HCT116 (cell line): ENCODE measurements at regions not wholly inside any gene's neighbourhood (a gene's known extent, or its start where the extent isn't known, plus 50 kb on each side); places are given as distances from the start of the nearest gene placed in this dataset.

ENCODE experiments used
- ATAC-seq: fragments of 200-7000 bp; cut with Tn5 transposase; 2 replicates; pipeline ENCODE4 v1.9.1; 2020; ENCODE audit warnings: mild to moderate bottlenecking, moderate library complexity
- BruUV-seq: library from RNA; stranded (reverse); fragments of 400-500 nt; replicated peaks from 2 replicates; lab custom pipeline; 2021; lab: Mats Ljungman, UMichigan
- CTCF ChIA-PET: fragments of 300-600 bp; sonication (Branson Sonifier 250); formaldehyde crosslinking; loops from one replicate; lab custom pipeline; 2021; ENCODE audit warnings: antibody characterized with exemption; lab: Charles Lee
- POLR2A ChIA-PET: fragments of 300-600, 350-600 bp; sonication (Branson Sonifier 250); formaldehyde crosslinking; loops from one replicate; lab custom pipeline; 2021; ENCODE audit warnings: antibody characterized with exemption; lab: Charles Lee
- RAD21 ChIA-PET, 2 experiments: fragments of 300-600 bp; sonication (Branson Sonifier 250); formaldehyde crosslinking; loops; one replicate each; lab custom pipeline; 2023; ENCODE audit warnings: low total read pairs in 2 of 2; ENCODE audit not compliant: uncharacterized antibody in 2 of 2, unreplicated experiment in 2 of 2, low non-redundant PET in 1 of 2; lab: Charles Lee
- DNase-seq: peaks from one replicate; pipeline ENCODE4 v3.0.0-alpha.2; 2010; ENCODE audit warnings: low read depth, low spot score
- H2AFZ ChIP-seq: fragments of 200-600 bp; shearing (Covaris generic), sonication (generic); 2 replicates; pipeline ENCODE4 v1.6.1; 2017; ENCODE audit warnings: low read depth, mixed run types, mixed read lengths, antibody characterized with exemption, low read length; ENCODE audit not compliant: poor library complexity, severe bottlenecking
- H3K27ac ChIP-seq: 2 replicates; pipeline ENCODE4 v1.5.1; 2012; ENCODE audit warnings: low read depth, low read length
- H3K27me3 ChIP-seq: fragments of 200-600 bp; sonication (generic); 2 replicates; pipeline ENCODE4 v1.6.1; 2016; ENCODE audit warnings: mixed run types, low read length, mixed read lengths; ENCODE audit not compliant: insufficient read depth
- H3K36me3 ChIP-seq, 2 experiments: fragments of 200-500 bp in 1 of 2; fragments of 200-600 bp in 1 of 2; sonication (Bioruptor generic) in 1 of 2; sonication (generic) in 1 of 2; 2 replicates each; pipeline versions ENCODE4 v1.5.1 to v1.6.1; 2014 to 2016; ENCODE audit warnings: low read length in 2 of 2, inconsistent platforms in 1 of 2, mixed read lengths in 1 of 2, mixed run types in 1 of 2; ENCODE audit not compliant: insufficient read depth in 2 of 2, control insufficient read depth in 1 of 2
- H3K4me1 ChIP-seq, 2 experiments: fragments of 200-600 bp in 1 of 2; sonication (generic) in 1 of 2; 2 replicates each; pipeline versions ENCODE4 v1.5.1 to v1.6.1; 2012 to 2017; ENCODE audit warnings: low read length in 2 of 2, inconsistent platforms in 1 of 2, mild to moderate bottlenecking in 1 of 2, mixed read lengths in 1 of 2, mixed run types in 1 of 2, moderate library complexity in 1 of 2; ENCODE audit not compliant: insufficient read depth in 2 of 2, control insufficient read depth in 1 of 2
- H3K4me2 ChIP-seq: fragments of 200-600 bp; sonication (generic); 2 replicates; pipeline ENCODE4 v1.6.1; 2017; ENCODE audit warnings: mixed run types, low read length, mixed read lengths
- H3K4me3 ChIP-seq, 2 experiments: fragments of 200-600 bp in 1 of 2; sonication (generic) in 1 of 2; replicated peaks in 1 of 2; 2 replicates each; pipeline ENCODE4 v1.5.1; 2011 to 2016; ENCODE audit warnings: low read length in 2 of 2, control low read depth in 1 of 2, low read depth in 1 of 2, mild to moderate bottlenecking in 1 of 2, mixed read lengths in 1 of 2, mixed run types in 1 of 2
- H3K79me2 ChIP-seq: fragments of 200-600 bp; sonication (generic); 2 replicates; pipeline ENCODE4 v1.6.1; 2017; ENCODE audit warnings: mild to moderate bottlenecking, mixed run types, low read length, moderate library complexity, mixed read lengths; ENCODE audit not compliant: insufficient read depth
- H3K9ac ChIP-seq: fragments of 200-600 bp; sonication (generic); 2 replicates; pipeline ENCODE4 v1.6.1; 2016; ENCODE audit warnings: low read length, mixed read lengths
- H3K9me2 ChIP-seq: fragments of 200-600 bp; sonication (generic), shearing (Covaris generic); 2 replicates; pipeline ENCODE4 v1.6.1; 2017; ENCODE audit warnings: mixed run types, mild to moderate bottlenecking, moderate library complexity; ENCODE audit not compliant: insufficient read depth
- H3K9me3 ChIP-seq, 2 experiments: fragments of 200-500 bp in 1 of 2; fragments of 200-600 bp in 1 of 2; sonication (Bioruptor generic) in 1 of 2; sonication (generic) in 1 of 2; 2 replicates each; pipeline ENCODE4 v1.6.1; 2014 to 2017; ENCODE audit warnings: low read length in 2 of 2, mixed read lengths in 2 of 2, inconsistent platforms in 1 of 2, low read depth in 1 of 2, mild to moderate bottlenecking in 1 of 2, mixed run types in 1 of 2, moderate library complexity in 1 of 2; ENCODE audit not compliant: control insufficient read depth in 1 of 2, insufficient read depth in 1 of 2
- H4K20me1 ChIP-seq: fragments of 200-600 bp; sonication (generic), shearing (Covaris generic); 2 replicates; pipeline ENCODE4 v1.6.1; 2017; ENCODE audit warnings: mixed run types, mild to moderate bottlenecking, moderate library complexity; ENCODE audit not compliant: insufficient read depth
- ATF3 ChIP-seq: IDR thresholded peaks from 2 replicates; pipeline ENCODE4 v1.6.1; 2012
- CBX3 ChIP-seq: IDR thresholded peaks from 2 replicates; pipeline ENCODE4 v1.6.1; 2012; ENCODE audit warnings: low read depth
- CEBPB ChIP-seq: IDR thresholded peaks from 2 replicates; pipeline ENCODE4 v1.6.1; 2012; ENCODE audit warnings: low read depth
- CTCF ChIP-seq, 3 experiments: fragments of 200-600 bp in 1 of 3; sonication (generic) in 1 of 3; IDR thresholded peaks in 2 of 3; conservative IDR thresholded peaks in 1 of 3; 2 replicates each; pipeline ENCODE4 v1.5.1; 2012 to 2017; ENCODE audit warnings: low read depth in 2 of 3, low read length in 2 of 3, antibody characterized with exemption in 1 of 3, borderline replicate concordance in 1 of 3, control low read depth in 1 of 3, mild to moderate bottlenecking in 1 of 3, mixed read lengths in 1 of 3, mixed run types in 1 of 3, moderate library complexity in 1 of 3; ENCODE audit not compliant: insufficient read depth in 1 of 3
- EGR1 ChIP-seq: IDR thresholded peaks from 2 replicates; pipeline ENCODE4 v1.6.1; 2012; ENCODE audit warnings: low read depth
- EZH2 ChIP-seq: fragments of 200-600 bp; sonication (generic); IDR thresholded peaks from 2 replicates; pipeline ENCODE4 v1.6.1; 2017; ENCODE audit warnings: antibody characterized with exemption, mixed run types
- EZH2phosphoT487 ChIP-seq: fragments of 200-600 bp; IDR thresholded peaks from 2 replicates; pipeline ENCODE4 v1.6.1; 2018; ENCODE audit warnings: antibody characterized with exemption, borderline replicate concordance
- FOSL1 ChIP-seq: IDR thresholded peaks from 2 replicates; pipeline ENCODE4 v1.6.1; 2012; ENCODE audit warnings: low read depth
- JUND ChIP-seq: IDR thresholded peaks from 2 replicates; pipeline ENCODE4 v1.6.1; 2012
- POLR2A ChIP-seq: IDR thresholded peaks from 2 replicates; pipeline ENCODE4 v1.7.0; 2011; ENCODE audit warnings: borderline replicate concordance; ENCODE audit not compliant: insufficient read depth, insufficient read length; ENCODE audit errors: extremely low read depth
- POLR2AphosphoS5 ChIP-seq: IDR thresholded peaks from 2 replicates; pipeline ENCODE4 v1.6.1; 2011; ENCODE audit warnings: mild to moderate bottlenecking, low read depth, low read length, moderate library complexity
- RAD21 ChIP-seq: IDR thresholded peaks from 2 replicates; pipeline ENCODE4 v1.6.1; 2012; ENCODE audit warnings: low read depth, mild to moderate bottlenecking
- SIN3A ChIP-seq: IDR thresholded peaks from 2 replicates; pipeline ENCODE4 v1.6.1; 2012; ENCODE audit warnings: low read depth
- SP1 ChIP-seq: IDR thresholded peaks from 2 replicates; pipeline ENCODE4 v1.6.1; 2012; ENCODE audit warnings: low read depth
- SRF ChIP-seq: IDR thresholded peaks from 2 replicates; pipeline ENCODE4 v1.6.1; 2012; ENCODE audit warnings: low read depth
- TCF7L2 ChIP-seq: IDR thresholded peaks from 2 replicates; pipeline ENCODE4 v1.7.0; 2011; ENCODE audit warnings: borderline replicate concordance, inconsistent platforms; ENCODE audit not compliant: insufficient read depth, insufficient read length; ENCODE audit errors: extremely low read depth
- YY1 ChIP-seq: IDR thresholded peaks from 2 replicates; pipeline ENCODE4 v1.6.1; 2011; ENCODE audit warnings: low read length, low read depth, moderate library complexity, mild to moderate bottlenecking; ENCODE audit not compliant: insufficient replicate concordance; ENCODE audit errors: extremely low read depth
- ZBTB33 ChIP-seq: IDR thresholded peaks from 2 replicates; pipeline ENCODE4 v1.6.1; 2011; ENCODE audit warnings: mild to moderate bottlenecking, low read length, moderate library complexity; ENCODE audit not compliant: insufficient replicate concordance; ENCODE audit errors: extremely low read depth
- ZFX ChIP-seq: fragments of 450-650 bp; IDR thresholded peaks from 2 replicates; pipeline ENCODE4 v1.6.1; 2017
- intact Hi-C: fragments of 100-400 bp; cut with micrococcal nuclease; formaldehyde crosslinking; loops from 2 replicates; pipeline ENCODE4 v1.10.0; 2022

- Histone ChIP-seq H4K20me1 (no peaks in the 10 kb centered on the region), H3K4me3 (no peak overlapping the region), H3K27ac (no peak overlapping the region), H3K9me2 (no peaks in the 10 kb centered on the region), H3K79me2 (no peaks in the 10 kb centered on the region), H3K36me3 (no peaks in the 10 kb centered on the region), H3K9ac (no peak overlapping the region), H3K9me3 (0 out of 4 replicates have a peak, but pooled peaks cover 0 to 5% of the 10 kb centered on the region in 2 experiments), H3K4me2 (no peak overlapping the region), H3K4me1 (no peaks in the 10 kb centered on the region), H2AFZ (no peak overlapping the region), H3K27me3 (no peaks in the 10 kb centered on the region)
- ChIA-PET POLR2A (no interaction called here), CTCF (no interaction called here), RAD21 (no interaction called here)
- no peak for DNase-seq
- ATAC-seq, result no peak
- BruUV-seq, result no TSS peak
- intact Hi-C loops, result no loop called here
- no peak for TF ChIP-seq ZBTB33
- TF ChIP-seq EZH2, result no peak
- no peak for TF ChIP-seq SRF
- TF ChIP-seq EZH2phosphoT487, result no peak
- TF ChIP-seq CBX3, result no peak
- no peak for TF ChIP-seq RAD21
- no peak for TF ChIP-seq JUND
- no peak for TF ChIP-seq EGR1
- no peak for TF ChIP-seq YY1
- no peak for TF ChIP-seq CTCF (IDR thresholded peaks at IDR 0.05 in 2 of 3, conservative IDR thresholded peaks at IDR 0.05 in 1 of 3; ENCODE audit: borderline replicate concordance in 1 of 3, insufficient read depth in 1 of 3, low read depth in 2 of 3, low read length in 2 of 3)
- no peak for TF ChIP-seq ZFX
- no peak for TF ChIP-seq CEBPB
- no peak for TF ChIP-seq POLR2AphosphoS5
- TF ChIP-seq ATF3, result no peak
- TF ChIP-seq TCF7L2, result no peak
- TF ChIP-seq POLR2A, result no peak
- TF ChIP-seq SIN3A, result no peak
- no peak for TF ChIP-seq SP1
- no peak for TF ChIP-seq FOSL1
These were observed 210.6 kb upstream of the CDYL start for GRCh38 chr6:4565301-4566250.
